PFSK-1 (cell line): ENCODE measurements at regions not wholly inside any gene's neighbourhood (a gene's known extent, or its start where the extent isn't known, plus 50 kb on each side); places are given as distances from the start of the nearest gene placed in this dataset.

Experiments
- POLR2AphosphoS5 ChIP-seq: IDR thresholded peaks from 2 replicates; pipeline ENCODE4 v1.6.1; 2012; ENCODE audit warnings: low read depth, mild to moderate bottlenecking, control low read depth, low read length, moderate library complexity
- TAF1 ChIP-seq: IDR thresholded peaks from 2 replicates; pipeline ENCODE4 v1.6.1; 2012; ENCODE audit warnings: low read length, control low read depth, borderline replicate concordance; ENCODE audit not compliant: insufficient read depth
- TF ChIP-seq, protein P1 (sequence below), 2 experiments: IDR thresholded peaks; 2 replicates each; pipeline versions ENCODE4 v1.6.1 to v1.8.0; 2011 to 2012; ENCODE audit warnings: low read depth in 2 of 2, low read length in 2 of 2, control low read depth in 1 of 2, inconsistent platforms in 1 of 2, mild to moderate bottlenecking in 1 of 2, moderate library complexity in 1 of 2; ENCODE audit not compliant: insufficient read depth in 1 of 2

DNA sequence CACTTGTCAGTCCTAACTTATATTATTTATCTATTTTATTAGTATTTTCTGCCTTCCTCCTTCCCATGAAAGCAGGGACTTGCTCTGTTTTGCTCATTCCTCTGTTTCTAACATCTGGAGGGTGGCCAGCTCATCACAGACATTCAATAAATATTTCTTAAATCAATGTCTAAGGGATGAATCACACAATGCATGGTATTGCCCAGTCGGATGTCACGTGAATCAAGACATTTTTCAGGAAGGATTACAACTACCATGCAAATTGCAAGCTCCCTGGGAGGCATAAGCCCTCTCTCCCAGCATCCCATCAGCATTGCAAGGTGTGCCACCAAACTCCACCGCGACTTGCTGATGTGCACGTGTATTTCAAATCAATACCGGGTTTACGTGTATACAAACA lies 146.6 kb upstream of the RNF32 start:
- TF ChIP-seq POLR2AphosphoS5 (no peak), TAF1 (no peak)
- TF ChIP-seq, protein P1, sequence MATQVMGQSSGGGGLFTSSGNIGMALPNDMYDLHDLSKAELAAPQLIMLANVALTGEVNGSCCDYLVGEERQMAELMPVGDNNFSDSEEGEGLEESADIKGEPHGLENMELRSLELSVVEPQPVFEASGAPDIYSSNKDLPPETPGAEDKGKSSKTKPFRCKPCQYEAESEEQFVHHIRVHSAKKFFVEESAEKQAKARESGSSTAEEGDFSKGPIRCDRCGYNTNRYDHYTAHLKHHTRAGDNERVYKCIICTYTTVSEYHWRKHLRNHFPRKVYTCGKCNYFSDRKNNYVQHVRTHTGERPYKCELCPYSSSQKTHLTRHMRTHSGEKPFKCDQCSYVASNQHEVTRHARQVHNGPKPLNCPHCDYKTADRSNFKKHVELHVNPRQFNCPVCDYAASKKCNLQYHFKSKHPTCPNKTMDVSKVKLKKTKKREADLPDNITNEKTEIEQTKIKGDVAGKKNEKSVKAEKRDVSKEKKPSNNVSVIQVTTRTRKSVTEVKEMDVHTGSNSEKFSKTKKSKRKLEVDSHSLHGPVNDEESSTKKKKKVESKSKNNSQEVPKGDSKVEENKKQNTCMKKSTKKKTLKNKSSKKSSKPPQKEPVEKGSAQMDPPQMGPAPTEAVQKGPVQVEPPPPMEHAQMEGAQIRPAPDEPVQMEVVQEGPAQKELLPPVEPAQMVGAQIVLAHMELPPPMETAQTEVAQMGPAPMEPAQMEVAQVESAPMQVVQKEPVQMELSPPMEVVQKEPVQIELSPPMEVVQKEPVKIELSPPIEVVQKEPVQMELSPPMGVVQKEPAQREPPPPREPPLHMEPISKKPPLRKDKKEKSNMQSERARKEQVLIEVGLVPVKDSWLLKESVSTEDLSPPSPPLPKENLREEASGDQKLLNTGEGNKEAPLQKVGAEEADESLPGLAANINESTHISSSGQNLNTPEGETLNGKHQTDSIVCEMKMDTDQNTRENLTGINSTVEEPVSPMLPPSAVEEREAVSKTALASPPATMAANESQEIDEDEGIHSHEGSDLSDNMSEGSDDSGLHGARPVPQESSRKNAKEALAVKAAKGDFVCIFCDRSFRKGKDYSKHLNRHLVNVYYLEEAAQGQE (IDR thresholded peaks at IDR 0.05; ENCODE audit: insufficient read depth in 1 of 2, low read depth in 2 of 2, low read length in 2 of 2), result no peak
